ENCODE measurements at regions not wholly inside any gene's neighbourhood (a gene's known extent, or its start where the extent isn't known, plus 50 kb on each side); places are given as distances from the start of the nearest gene placed in this dataset.

GRCh38 chr18:1357724-1358123 lies 453.1 kb downstream of the ADCYAP1 start:
- no peak for TF ChIP-seq CTCF (IDR thresholded peaks at IDR 0.05; ENCODE audit: insufficient read depth, low read length)
- no peak for TF ChIP-seq REST (IDR thresholded peaks at IDR 0.05; ENCODE audit: insufficient replicate concordance, low read depth)
- no peak for TF ChIP-seq GABPA (IDR thresholded peaks at IDR 0.05; ENCODE audit: low read depth)
- no peak for TF ChIP-seq POLR2AphosphoS5 (IDR thresholded peaks at IDR 0.05; ENCODE audit: low read depth)

All from HL-60 (cell line).